Psoas muscle (tissue), 7 donors: ENCODE measurements at regions not wholly inside any gene's neighbourhood (a gene's known extent, or its start where the extent isn't known, plus 50 kb on each side); places are given as distances from the start of the nearest gene placed in this dataset.

Source experiments
- ATAC-seq, 4 donors: fragments of 200-7000 bp; cut with Tn5 transposase; one replicate each; pipeline ENCODE4 v1.9.1; 2020; ENCODE audit warnings: moderate library complexity in 3 of 4, mild to moderate bottlenecking in 2 of 4
- DNase-seq, 2 donors: peaks; one replicate each; pipeline ENCODE4 v3.0.0-alpha.2; 2020
- H3K27ac ChIP-seq: fragments of 200-600 bp; one replicate; pipeline ENCODE4 v1.8.0; 2022
- H3K27me3 ChIP-seq, 3 donors: fragments of 200-600 bp in 1 of 3; one replicate each; pipeline versions ENCODE4 v1.6.1 to v1.8.0; 2013 to 2022; ENCODE audit warnings: low read length in 2 of 3, mild to moderate bottlenecking in 2 of 3, moderate library complexity in 1 of 3; ENCODE audit not compliant: insufficient read depth in 3 of 3
- H3K36me3 ChIP-seq, 2 donors: fragments of 200-600 bp in 1 of 2; one replicate each; pipeline versions ENCODE4 v1.6.1 to v1.8.0; 2013 to 2022; ENCODE audit warnings: low read depth in 1 of 2, mild to moderate bottlenecking in 1 of 2, moderate library complexity in 1 of 2; ENCODE audit not compliant: insufficient read depth in 1 of 2
- H3K4me1 ChIP-seq: fragments of 200-600 bp; one replicate; pipeline ENCODE4 v1.8.0; 2022
- H3K4me3 ChIP-seq: fragments of 200-600 bp; one replicate; pipeline ENCODE4 v1.8.0; 2022; ENCODE audit warnings: mild to moderate bottlenecking
- H3K9me3 ChIP-seq: fragments of 200-600 bp; one replicate; pipeline ENCODE4 v1.8.0; 2022
- CTCF ChIP-seq: fragments of 200-600 bp; IDR thresholded peaks from one replicate; pipeline ENCODE4 v1.8.0; 2022; ENCODE audit warnings: antibody characterized with exemption
- WGBS, 3 donors: extraction: QIAGEN DNeasy Blood & Tissue Kit; methylation state at CpG; one replicate each; pipeline versions ENCODE4 v1.1.6 to v1.1.7; 2013; 5-methylcytosine and 5-hydroxymethylcytosine counted together
- intact Hi-C, 2 donors: fragments of 100-400 bp; cut with DNase I; formaldehyde crosslinking; loops; one replicate each; pipeline versions ENCODE4 v1.11.0 to v1.14.2; 2022
- donor health status: healthy with polysubstance abuse.
- donor health status: DM: no; HTN: no; CAD: no; lungs with moderate emphysema.
- donor health status: Bipolar disorder and iron deficiency.
- donor health status: healthy.
- donor health status: DM: yes; HTN: yes; CAD: no.
- donor health status: DM: no; HTN: no; CAD: no.
- donor health status: DM: yes; HTN: yes; CAD: no.

DNA sequence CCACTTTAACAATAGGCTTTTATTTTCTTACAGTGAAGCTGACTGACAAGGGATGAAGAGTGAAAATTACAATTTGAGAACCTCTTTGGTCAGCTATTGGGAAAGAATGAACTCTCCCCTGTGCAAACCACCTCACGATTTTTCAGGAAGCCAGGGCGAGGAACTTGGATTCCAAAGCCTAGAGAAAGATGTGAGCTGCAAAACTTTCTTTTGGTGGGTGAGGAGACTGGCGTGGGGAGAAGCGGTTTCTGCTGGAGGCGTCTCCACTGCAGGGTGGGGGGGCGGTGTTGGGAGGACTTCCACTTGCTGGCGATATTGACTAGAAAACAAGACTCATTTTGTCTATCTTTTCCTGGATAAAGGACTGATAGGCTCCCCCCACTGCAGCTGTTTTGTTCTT is 59.3 kb upstream of the VRK1 start:
- H3K27ac ChIP-seq: no peak overlapping the region
- no peaks in the 10 kb centered on the region for H3K9me3 ChIP-seq
- peaks cover 0 to 70% (median 16%) of the 10 kb centered on the region in 3 donors for H3K27me3 ChIP-seq
- no peak for TF ChIP-seq CTCF
- no peak overlapping the region for H3K4me3 ChIP-seq
- 48 to 60% (median 56%) methylated on average over 7 of the region's 7 CpGs for WGBS, 3 donors
- intact Hi-C loops: no loop called here
- no peaks in the 10 kb centered on the region for H3K36me3 ChIP-seq
- H3K4me1 ChIP-seq: no peaks in the 10 kb centered on the region
- DNase-seq: no peak
- ATAC-seq: no peak

GRCh38 chr14:96739200-96739910 is 57.8 kb upstream of the VRK1 start:
- Histone ChIP-seq H3K27ac (no peak overlapping the region), H3K4me1 (no peaks in the 10 kb centered on the region), H3K36me3 (no peaks in the 10 kb centered on the region), H3K27me3 (peaks cover 0 to 74% (median 13%) of the 10 kb centered on the region in 3 donors), H3K9me3 (no peaks in the 10 kb centered on the region), H3K4me3 (no peak overlapping the region)
- intact Hi-C loops: no loop called here
- ATAC-seq: no peak
- WGBS, 3 donors: 29 to 33% (median 30%) methylated on average over 14 of the region's 14 CpGs
- TF ChIP-seq CTCF: no peak
- no peak for DNase-seq

DNA sequence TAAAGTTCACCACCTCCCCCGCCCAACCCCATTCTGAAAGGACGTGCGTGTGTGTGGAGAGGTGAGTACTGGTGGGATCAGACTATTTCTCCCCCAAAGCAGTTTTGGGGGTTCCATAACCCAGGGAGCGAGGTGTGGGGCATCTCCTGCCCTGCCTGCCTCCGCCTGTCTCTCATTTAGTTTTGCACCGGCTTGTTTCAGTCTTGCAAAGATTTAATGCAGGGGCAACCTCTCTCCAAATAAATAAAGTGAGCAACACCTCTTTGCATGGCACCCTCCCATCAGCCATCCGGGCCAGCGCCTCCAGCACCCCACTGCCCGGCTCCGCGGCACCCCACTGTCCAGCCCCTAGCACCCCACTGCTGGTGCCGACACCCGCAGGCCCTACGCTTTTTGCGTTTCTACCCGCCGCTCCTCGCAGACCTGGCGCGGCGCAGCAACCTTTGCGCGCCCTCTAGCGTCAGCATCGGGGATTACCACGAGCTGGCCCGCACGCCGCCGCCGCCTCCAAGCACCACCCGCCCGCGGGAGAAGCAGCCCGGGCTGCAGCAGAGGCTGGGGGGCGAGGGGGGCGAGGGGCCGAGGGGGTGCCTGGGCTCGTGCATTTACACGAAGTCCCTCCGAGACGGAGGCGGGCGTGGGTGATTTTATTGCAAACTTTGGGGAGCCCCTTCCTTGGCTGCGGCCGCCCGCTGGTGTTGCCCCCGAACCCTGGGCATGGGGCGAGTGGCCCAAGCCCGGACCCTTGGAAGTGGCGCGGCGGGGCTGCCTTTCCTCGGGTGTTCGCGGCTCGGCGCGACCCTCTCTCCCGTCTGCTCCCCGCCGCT is 55.8 kb upstream of the VRK1 start:
- Histone ChIP-seq H3K36me3 (no peaks in the 10 kb centered on the region), H3K4me3 (peak overlapping the region; percentile 35), H3K27ac (no peak overlapping the region), H3K27me3 (peaks cover 0 to 61% (median 17%) of the 10 kb centered on the region in 3 donors), H3K9me3 (no peaks in the 10 kb centered on the region), H3K4me1 (no peaks in the 10 kb centered on the region)
- ATAC-seq: peak; percentile 60 to 83 (median 66)
- WGBS, 3 donors: 3 to 6% (median 5%) methylated on average over 44 to 62 of the region's 62 CpGs
- intact Hi-C loops: loop anchor here in 1 of 2 donors (1.0 kb wide), 1 partner anchor 174 kb away; no protein-coding TSS in a partner anchor
- peak; percentile 45 to 76 for DNase-seq
- TF ChIP-seq CTCF: peak; percentile 79

GRCh38 chr14:96744262-96744661 is 52.9 kb upstream of the VRK1 start:
- H3K27me3 ChIP-seq: peaks cover 0 to 63% (median 14%) of the 10 kb centered on the region in 3 donors
- no peak for TF ChIP-seq CTCF
- no peak overlapping the region for H3K27ac ChIP-seq
- no peak for ATAC-seq
- H3K4me3 ChIP-seq: no peak overlapping the region
- intact Hi-C loops: no loop called here
- H3K4me1 ChIP-seq: no peaks in the 10 kb centered on the region
- no peak for DNase-seq
- no peaks in the 10 kb centered on the region for H3K36me3 ChIP-seq
- H3K9me3 ChIP-seq: no peaks in the 10 kb centered on the region
- 70 to 77% (median 73%) methylated on average over 7 of the region's 7 CpGs for WGBS, 3 donors
